ENCODE measurements at regions not wholly inside any gene's neighbourhood (a gene's known extent, or its start where the extent isn't known, plus 50 kb on each side); places are given as distances from the start of the nearest gene placed in this dataset.

DNA sequence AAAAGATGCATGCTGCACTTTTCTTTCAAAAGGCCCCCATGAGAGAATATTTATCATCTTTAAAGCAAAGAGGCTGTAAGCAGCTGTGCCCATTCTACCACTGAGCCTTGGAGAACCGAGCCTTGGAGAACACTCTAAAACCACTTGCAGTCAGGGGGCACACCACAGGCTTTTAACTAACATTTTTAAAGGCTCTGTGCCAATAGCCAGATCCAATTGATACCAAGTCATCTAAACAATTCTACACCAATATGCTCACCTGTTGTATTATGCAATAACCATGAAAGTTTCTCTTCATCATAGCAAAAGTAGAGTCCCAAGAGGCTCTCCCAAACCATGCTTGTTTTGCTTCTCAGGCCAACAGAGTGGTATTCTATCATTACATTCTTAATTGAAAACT lies 1090.5 kb upstream of the SEMA6A start:
- H3K4me3 ChIP-seq (ENCODE audit: control insufficient read depth, low read depth, low read length): no peak overlapping the region
- no peak for DNase-seq (ENCODE audit: low read depth)
- TF ChIP-seq, protein P1, sequence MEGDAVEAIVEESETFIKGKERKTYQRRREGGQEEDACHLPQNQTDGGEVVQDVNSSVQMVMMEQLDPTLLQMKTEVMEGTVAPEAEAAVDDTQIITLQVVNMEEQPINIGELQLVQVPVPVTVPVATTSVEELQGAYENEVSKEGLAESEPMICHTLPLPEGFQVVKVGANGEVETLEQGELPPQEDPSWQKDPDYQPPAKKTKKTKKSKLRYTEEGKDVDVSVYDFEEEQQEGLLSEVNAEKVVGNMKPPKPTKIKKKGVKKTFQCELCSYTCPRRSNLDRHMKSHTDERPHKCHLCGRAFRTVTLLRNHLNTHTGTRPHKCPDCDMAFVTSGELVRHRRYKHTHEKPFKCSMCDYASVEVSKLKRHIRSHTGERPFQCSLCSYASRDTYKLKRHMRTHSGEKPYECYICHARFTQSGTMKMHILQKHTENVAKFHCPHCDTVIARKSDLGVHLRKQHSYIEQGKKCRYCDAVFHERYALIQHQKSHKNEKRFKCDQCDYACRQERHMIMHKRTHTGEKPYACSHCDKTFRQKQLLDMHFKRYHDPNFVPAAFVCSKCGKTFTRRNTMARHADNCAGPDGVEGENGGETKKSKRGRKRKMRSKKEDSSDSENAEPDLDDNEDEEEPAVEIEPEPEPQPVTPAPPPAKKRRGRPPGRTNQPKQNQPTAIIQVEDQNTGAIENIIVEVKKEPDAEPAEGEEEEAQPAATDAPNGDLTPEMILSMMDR (IDR thresholded peaks at IDR 0.05; ENCODE audit: control insufficient read depth, insufficient read depth, low read depth, low read length, missing control alignments): no peak

DNA sequence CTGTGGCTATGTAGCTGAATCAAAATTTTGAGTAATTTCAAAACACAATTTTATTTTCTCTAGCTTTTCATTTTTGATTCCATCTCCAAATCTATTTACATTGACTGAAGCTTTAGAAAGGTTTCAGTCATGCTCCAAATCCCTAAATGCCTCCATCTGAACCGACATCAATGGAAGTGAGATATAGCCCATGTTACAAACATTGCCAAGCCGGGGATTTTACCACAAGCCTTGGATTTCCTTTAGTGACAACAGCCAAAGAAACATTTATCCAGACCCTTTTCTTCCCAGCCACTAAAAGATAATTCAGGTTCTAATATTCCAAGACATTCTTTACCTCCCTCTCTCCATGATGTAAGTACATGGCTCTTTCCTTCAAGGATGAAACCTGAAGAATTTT lies 1087.7 kb upstream of the SEMA6A start:
- H3K4me3 ChIP-seq (ENCODE audit: control insufficient read depth, low read depth, low read length): no peak overlapping the region
- DNase-seq (ENCODE audit: low read depth): no peak
- TF ChIP-seq, protein P1 (IDR thresholded peaks at IDR 0.05; ENCODE audit: control insufficient read depth, insufficient read depth, low read depth, low read length, missing control alignments): no peak

DNA sequence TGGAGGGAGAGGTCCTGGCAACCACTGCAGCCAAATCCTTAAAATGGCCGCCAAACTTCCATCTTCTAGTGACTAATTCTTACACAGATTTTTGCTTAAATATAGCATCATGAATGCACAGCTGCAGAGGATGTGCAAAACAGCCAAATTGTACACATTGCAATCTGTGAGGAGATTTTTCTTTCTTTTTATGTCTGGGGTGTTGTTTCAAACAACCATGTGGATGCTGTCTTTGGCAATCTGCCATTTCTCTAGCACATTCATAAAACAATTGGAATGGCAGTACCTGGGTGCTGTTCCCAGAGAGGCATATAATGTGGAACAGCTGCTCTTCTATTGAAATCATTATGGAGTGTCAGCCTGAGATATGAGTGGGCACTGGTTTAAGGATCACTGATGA lies 1082.9 kb upstream of the SEMA6A start:
- TF ChIP-seq, protein P1 (IDR thresholded peaks at IDR 0.05; ENCODE audit: control insufficient read depth, insufficient read depth, low read depth, low read length, missing control alignments): no peak
- H3K4me3 ChIP-seq (ENCODE audit: control insufficient read depth, low read depth, low read length): no peak overlapping the region
- no peak for DNase-seq (ENCODE audit: low read depth)

DNA sequence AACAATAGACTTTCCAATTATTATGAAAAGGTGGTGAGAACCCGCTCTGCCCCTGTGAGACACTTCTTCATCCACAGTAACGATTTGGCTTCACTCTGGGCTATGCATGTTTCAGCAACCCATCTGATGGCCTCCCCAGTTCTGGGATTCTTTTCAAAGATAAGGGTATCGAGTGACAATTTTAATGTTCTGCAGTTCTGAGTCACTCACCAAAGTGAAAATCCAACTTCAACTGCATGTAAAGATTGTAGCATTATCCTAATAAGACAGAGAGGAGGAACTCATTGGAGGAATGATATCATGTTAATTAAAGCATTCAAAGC lies 1078.3 kb upstream of the SEMA6A start:
- DNase-seq (ENCODE audit: low read depth): no peak
- TF ChIP-seq, protein P1 (IDR thresholded peaks at IDR 0.05; ENCODE audit: control insufficient read depth, insufficient read depth, low read depth, low read length, missing control alignments): no peak
- no peak overlapping the region for H3K4me3 ChIP-seq (ENCODE audit: control insufficient read depth, low read depth, low read length)

DNA sequence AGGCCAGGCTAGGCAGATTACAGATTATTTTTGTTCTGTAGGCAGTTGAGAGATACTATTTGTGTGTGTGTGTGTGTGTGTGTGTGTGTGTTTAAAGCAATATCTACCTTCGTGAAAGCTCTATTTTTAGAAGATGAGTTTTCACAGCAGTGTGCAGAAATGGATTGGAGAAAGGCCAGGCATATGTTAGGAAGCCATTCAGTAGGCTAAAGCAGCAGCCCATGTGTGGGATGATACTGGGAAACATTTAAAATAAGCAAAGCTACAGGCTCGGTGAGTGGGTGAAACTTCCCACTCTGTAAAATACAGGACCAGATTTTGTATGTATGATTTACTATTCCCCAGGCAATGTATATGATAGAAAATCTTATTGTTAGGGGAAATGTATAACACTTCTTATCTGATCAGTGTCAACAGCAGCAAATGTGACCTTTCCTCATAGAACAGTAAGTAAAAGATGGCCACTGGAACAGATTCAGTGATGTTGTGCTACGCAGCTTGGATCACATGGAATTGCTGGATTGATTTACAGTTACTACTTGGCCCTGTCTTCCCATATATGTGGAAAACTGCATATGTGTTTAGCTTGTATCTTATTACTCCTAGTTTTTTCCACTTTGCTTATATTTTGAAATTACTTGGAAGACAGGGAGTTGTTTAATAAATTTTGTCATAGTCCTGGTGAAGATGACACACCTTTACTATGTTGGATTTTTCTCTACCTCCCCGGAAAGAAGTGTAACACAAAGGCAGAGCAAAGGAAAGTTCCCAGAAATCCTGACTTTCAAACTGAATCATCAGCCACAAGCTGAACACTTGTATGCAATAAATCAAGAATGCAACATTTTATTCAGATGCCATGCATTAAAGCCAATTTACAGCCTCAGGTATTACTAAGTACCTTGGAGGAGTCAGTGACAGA lies 1077.7 kb upstream of the SEMA6A start:
- TF ChIP-seq, protein P1 (IDR thresholded peaks at IDR 0.05; ENCODE audit: control insufficient read depth, insufficient read depth, low read depth, low read length, missing control alignments): no peak
- no peak overlapping the region for H3K4me3 ChIP-seq (ENCODE audit: control insufficient read depth, low read depth, low read length)
- no peak for DNase-seq (ENCODE audit: low read depth)

GRCh38 chr5:117649821-117650220 lies 1075.2 kb upstream of the SEMA6A start:
- H3K4me3 ChIP-seq (ENCODE audit: control insufficient read depth, low read depth, low read length): no peak overlapping the region
- no peak for DNase-seq (ENCODE audit: low read depth)
- TF ChIP-seq, protein P1 (IDR thresholded peaks at IDR 0.05; ENCODE audit: control insufficient read depth, insufficient read depth, low read depth, low read length, missing control alignments): no peak
